Stimulated activated CD8-positive, alpha-beta memory T cell treated with anti-CD3 and anti-CD28 coated beads, Interleukin-7, amount 100 ng/mL, for 1 hour (primary cell): ENCODE measurements at regions not wholly inside any gene's neighbourhood (a gene's known extent, or its start where the extent isn't known, plus 50 kb on each side); places are given as distances from the start of the nearest gene placed in this dataset.

Source experiments
- DNase-seq, 2 donors: peaks; one replicate each; pipeline ENCODE4 v3.0.0-alpha.2; 2020; ENCODE audit warnings: low read depth in 2 of 2

DNA sequence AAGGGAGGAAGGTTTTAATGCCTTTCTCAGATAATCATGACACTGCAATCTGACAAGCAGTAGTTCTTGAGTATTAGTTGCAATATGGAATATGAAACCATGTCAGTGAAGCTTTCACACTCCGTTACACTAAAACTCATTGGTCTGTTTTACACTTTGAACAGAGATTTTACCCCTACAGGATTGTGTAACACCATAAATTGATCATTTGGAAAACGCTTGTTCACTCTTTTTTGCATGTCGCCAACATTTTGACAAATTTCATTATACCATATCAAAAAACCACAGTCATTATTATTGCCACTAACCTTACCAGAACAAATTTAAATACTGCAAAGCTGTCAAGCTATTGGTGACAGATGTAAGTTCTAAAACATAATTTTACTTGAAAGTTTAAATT lies 404.8 kb upstream of the THBS1 start:
- no peak for DNase-seq

DNA sequence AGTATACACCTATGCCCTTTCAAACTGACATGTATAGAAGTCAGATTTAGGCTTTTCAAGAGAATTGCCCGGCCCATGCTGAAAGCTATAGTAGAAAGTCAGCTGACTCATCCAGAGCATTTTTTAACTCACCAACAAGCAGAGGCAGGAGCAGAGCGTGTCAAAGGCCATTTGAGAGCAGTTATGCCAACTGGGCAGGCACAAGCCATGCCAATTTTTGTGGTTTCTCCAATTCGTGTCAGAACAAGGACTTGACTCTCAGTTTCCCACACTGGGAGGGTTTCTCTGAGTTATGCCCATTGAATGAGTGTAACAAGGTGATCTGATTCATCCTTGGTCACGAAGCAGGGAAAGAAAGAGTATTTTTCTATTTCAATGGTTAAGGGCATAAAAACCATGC lies 403.3 kb upstream of the THBS1 start:
- DNase-seq = no peak

DNA sequence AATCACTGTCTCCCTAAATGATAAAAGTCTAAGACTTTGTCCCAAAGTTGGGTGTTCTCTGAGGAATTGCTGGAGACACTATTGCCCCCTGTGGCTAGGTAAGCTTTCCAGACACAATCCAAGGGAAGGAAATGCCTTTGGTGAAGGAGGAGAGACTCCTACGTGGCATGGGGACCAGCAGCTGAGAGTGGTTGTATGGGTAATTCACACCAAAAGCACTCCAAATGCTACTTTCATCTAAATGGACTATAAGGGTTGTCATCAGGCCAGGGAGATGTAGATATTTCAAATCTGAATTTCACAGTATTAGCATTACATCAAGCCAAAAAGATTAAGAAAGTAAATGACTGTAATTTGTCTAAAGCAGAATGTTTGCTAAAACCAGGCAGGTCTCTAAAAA lies 400.8 kb upstream of the THBS1 start:
- DNase-seq = no peak

DNA sequence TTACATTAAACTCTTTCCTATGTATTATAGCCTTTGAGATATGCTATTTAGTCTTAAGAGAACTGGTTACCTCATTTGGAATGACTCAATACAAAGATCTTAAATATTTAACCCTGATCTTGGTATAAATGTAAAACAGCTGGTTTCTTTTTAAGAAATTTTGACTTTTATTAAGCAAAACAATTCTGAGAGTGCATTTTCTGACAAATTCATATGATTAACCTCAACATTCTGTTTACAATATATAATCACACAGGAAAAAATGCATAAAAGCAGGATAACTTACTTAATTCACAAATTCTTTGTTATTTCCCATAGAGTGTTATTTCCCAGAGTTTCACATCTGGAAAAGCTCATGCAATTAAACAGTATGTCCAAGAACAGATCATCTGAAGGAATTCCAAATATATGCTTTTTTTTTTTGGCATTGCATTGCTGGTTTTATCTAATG lies 400.4 kb upstream of the THBS1 start:
- DNase-seq = no peak

DNA sequence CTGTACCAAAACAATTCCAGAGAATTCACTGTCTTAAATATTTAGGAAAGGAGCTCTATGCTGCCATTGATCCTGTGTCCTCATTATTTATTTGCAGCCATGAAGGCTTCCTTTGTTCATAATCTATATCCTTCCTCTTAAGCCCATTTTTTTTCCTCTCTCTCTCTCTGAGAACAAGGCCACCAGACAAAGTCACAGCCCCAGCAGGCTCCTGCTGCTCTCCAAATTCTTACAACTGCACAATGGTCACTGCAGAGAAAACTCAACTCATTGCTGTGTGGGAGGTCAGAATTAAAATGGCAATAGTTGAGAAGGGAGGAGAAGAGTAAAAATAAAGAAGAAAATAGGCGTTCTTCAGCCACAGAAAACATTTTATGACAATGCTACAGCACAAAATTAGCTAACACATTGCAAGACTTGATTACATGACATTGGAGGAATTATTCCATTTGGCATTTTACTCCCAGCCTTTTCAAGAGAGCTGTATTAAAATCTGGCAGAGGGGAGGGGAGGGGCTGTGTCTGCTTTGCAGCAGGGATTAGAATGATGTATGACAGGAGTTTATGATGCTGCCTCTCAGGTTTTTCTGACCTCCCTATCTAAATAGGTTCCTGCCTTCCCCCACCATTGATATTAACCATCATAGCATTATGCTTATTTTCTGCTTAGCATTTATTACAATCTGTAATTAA lies 399.7 kb upstream of the THBS1 start:
- no peak for DNase-seq

DNA sequence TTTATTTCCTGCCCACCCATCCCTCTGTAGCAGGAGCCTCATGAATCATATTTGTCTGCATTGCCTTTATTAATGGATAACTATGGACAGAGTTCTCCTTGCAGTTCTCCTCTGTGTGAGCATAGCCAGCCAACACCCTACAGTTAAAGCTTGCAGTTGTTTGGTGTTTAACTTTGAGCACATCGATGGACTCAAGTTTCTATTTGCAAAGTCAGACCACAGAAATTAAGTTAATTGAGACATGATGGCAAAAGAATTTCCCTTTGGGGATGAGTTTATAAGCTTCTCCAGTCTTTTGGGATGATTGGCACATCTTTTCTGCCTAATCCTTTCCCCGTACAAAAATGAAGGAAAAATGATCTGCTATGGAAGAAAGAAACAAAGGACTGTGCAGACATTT lies 398.9 kb upstream of the THBS1 start:
- no peak for DNase-seq

DNA sequence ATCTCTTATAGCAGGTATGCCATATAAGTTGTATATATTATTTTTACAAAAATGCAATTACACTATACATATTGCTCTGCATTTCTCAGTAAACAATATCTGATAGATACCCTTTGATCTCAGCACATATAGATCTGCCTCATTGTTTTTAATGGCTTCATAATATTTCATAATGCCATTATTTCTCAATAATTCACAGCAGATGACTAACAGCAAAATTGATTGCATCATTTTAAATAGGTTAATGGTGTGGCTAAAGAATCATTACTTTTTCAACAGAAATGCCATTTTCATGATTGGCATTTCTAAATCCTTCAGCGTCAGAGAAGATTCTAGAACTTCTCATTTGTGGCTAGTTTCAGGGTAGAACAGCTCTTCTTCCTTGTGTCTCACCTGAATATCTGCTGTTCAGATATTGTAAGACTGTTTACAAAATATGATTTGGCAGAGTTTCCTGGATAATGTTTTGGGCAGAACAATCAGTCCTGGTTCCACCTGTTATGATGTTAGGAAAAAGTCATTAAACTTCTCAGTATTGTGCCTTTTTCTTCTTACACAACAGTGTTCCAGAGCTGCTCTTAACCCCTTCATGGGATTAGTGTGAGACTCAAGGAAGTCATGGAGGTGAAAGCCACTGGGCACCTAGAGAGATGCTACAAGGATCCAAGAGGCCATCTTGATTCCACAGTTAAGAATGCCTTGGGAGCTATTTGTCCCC lies 397.6 kb upstream of the THBS1 start:
- DNase-seq = no peak

DNA sequence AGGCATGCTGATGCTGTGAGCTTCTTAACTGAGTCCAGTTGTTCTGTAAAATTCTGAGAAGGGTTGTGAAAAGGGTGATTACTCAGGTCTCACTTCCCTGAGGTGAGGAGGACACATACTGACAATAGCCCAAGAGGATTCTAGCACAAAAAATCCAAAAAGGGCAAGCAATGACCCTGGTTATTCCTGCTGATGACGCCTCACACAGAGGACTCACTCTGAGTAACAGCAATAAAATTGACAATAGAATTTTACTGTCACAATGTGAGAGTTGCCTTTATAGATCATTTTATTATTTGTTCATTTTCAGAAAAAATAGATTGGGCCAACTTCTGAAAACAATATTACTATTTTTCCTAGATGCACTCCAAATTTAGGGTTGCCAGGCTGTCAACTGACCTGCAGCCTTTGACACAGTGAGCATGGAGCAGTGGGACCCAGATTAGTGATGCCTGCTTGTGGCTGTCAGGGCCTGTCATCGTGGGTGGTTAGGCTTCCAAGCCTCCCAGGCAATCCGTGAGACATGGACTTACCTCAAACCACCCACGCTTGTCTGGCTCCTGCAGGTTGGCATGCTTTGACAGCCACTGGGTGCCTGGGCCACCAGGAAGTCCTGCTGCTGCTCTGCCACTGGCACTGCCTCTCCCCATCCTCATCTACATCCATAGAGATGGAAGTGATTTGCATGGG lies 396.0 kb upstream of the THBS1 start:
- DNase-seq = no peak

DNA sequence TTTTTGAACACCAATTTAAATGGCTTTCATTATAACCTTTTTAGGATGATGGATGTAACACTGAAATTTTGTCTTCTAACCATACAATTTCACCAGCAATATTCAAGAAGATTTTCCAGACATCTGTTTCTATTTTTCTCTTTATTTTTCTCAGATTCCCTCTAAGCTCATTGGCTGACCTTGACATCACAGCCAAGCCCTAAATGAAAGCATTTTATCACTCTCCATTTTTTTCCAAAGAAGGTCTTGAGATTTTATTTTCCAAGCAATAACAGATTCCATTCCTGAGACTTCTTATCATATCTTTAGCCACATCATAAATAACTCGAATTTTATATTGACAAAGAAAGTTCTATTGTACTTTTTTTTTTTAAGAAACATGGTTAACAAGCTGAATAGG lies 392.6 kb upstream of the THBS1 start:
- DNase-seq = no peak

DNA sequence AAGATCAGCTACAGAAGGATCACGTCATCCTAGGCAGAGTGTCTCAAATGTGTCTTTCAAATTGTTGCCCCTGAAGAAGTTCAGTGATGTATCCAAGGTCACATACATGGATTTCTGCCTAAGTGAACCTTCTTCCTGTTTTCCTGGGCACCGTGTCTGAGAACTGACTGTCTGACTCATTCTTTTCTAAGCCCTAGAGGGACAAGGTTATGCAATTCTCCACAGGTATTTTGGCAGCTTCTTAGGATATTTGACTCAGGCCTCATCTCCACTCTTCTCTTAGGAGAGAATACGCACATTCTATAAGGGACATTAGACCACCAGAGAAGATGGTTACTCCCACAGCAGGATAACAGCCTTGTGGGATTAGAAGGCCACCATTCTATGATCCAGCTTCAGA lies 391.9 kb upstream of the THBS1 start:
- no peak for DNase-seq

DNA sequence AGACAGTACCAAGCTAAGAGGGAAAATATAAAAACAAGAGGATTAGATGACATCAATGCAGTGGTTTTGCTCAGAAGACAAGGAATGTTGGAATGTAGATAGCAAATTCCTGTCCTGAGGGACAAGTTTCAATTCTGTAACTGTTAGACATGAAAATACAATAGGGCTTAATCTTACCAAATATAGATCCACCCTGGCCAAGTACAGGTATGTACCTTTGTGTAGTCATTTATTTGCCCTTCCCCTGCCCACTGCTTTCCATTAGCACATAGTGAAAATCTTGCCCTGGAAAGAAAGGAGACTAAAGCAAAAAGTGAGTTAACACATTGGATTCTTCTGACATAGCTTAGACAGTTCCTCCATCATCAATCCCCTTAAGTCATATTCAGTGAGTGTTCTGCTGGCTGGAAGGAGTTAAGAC lies 389.0 kb upstream of the THBS1 start:
- no peak for DNase-seq

DNA sequence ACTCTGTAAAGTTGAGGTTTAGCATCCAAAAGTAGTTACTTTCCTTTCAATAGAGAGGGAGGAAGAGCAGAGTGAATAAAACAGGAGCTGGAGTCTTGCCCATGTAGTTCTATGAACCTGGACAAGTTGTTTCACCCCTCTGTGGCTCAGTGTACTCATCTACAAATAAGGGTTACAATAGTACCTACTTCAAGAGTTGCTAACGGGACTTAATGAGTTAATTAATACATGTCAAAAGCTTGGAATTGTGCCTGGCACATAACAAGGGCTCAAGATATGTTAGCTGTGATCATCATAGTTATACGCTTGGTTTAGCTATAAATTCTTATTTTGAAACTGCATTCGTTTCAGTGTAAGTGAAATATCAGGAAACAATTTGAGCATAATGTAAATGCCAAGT lies 388.5 kb upstream of the THBS1 start:
- DNase-seq = no peak

DNA sequence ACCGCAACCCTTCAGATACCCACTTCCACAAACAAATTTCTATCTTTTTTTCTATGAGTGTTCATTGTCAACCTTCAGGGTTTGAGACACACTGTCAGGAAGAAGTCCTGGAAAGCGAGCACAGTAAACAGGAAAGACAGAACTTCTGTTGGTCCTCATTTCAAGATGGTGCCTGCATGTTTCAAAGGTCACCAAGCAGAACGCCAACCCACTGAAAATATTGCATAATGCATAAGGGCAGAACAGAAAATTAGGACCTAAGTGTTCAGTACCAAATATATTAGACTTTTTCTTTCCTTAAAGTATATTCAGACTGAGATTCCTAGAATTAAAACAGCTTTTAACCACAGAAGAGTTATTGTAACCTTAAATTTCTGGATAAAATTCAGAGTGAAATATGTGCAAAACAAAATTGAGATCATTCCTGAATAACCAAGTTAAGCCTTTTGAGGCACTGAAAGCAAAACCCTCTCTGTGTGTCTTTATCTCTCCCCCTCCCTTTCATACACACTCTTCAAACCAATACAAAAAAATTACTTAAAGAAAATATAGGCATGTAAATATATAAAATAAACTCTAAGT lies 387.8 kb upstream of the THBS1 start:
- DNase-seq = no peak

DNA sequence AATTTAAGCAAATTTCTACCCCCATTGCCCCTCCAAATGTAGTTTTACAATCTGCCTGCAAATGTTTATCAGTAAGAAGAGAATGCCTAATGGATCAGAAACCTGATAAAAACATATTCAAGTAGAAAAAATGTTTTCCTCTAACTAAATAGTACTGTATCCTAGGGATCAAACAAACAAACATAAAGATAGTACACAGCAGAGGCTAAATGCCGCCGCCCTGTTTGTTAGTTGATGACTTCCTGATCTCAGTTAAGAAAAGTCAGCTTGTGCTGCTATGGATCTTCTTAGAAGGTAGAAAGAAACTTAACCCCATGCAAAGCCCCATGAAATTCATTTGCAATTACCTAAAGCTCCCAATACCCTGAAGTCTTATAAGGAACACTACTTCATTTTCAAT lies 387.3 kb upstream of the THBS1 start:
- DNase-seq = no peak

DNA sequence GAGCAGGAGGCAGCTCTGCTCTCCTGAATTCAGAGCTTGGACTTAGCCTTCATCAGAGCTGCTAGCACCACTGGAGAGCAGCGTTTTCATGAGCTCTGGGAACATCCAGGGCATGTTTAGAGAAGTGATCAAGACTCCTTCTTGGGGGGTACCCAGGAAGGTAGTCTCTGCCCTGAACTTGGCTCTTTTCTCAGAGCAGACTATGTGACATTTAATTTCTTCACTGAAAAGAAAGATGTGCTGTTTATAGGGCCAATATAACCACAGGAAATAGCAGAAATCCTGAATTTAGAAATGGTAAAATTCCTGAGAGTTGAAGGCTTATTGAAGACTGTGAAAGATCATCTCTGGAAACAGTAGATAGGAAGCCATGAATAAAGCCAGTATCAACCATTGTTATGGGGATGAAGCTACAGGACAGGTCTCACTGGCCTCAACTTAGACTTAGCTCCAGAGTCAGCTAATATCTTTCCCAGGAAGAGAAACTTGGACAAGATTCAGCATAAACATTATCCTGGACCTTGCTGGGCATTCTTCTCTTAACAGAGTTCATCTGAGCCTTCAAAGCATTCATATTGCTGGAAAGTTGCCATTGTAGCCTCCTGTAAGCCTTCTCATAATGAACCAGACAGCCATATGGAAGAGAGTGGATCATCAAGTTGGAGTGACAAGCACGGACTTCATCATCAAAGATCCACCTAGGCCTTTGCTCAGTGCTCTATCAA lies 386.6 kb upstream of the THBS1 start:
- DNase-seq = no peak

DNA sequence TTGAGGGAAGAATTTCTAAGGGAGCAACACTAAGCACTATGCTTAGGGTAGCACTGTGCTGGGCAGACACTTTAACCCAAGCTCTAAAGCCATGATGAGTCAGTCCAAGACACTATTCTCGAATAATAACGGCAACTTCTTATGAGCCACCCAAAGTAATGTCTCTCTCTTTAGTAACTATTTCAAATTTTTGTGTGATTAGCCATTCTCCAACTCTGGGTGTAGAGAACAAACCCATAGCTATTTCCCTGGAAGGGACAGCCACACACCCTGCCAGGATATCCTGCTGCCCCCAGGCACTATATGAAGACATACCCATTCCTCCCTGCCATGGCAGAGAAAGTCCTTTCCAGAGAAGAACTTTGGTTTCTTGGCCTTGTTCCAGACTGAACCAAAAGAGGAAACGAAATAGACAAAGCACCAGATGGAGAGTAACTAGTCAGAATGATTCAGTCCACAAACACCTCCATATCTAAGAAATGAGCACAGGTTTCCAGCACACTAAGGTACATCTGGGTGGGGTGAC lies 384.9 kb upstream of the THBS1 start:
- no peak for DNase-seq

DNA sequence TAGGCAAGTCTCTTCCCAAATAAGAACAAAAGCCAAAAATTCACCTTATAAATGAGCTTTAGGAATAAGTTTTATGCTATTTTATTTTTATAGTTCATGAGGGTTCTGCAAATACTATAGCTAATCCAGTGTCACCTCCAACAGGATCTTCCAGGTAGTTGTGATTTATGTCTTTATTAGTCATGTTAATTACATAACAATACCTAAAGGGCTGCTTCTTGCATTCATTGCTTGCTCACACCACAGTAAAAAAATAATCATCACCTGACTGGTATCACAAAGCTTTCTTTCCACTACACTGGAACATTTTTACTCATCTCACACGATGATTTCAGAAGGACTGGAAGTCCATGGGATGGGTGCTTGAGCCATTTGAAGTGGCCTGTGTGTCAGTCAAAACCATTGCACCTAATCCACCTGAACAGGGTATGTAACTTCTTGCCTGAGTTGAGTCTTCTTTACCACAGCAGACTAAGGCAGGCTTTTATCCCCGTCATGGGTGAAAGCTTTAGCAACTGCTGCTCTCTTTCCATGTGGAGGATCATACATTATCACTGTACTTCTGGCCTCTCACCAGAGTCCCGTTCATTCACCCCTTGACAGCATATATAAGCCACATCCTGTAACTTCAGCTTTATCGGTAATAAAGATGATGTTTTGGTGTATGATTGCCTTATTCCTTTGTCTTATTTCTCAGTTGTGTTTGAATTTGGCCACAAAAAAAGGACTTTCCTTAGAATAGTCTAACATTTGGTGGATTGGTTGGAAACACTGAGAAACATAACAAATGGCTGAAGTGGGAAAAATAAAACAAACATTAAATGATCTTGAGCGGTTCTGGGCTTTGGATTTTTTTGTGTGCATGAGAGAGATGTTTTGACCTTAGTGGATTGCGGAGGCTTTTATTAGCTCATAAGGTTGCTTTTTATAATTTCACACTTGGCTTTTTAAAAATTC lies 382.6 kb upstream of the THBS1 start:
- DNase-seq = no peak

DNA sequence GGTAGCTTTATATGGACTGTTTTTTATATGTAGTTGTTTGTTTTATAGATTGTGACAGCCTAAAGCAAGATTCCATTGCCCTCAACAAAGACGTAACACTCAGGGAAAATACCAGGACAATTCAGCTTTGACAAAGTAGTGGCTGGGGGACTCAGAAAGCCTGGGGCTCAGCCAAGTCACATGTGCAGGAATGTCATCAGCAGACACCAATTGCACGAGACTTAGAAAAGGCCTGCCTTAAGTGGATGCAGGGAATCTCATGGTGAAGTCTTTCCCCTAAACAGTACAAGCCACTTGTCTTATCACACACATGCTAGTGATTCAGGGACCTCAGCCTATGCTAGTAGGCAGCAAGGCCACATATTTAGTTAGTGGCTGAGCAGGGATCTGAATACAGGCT lies 381.8 kb upstream of the THBS1 start:
- DNase-seq = no peak

DNA sequence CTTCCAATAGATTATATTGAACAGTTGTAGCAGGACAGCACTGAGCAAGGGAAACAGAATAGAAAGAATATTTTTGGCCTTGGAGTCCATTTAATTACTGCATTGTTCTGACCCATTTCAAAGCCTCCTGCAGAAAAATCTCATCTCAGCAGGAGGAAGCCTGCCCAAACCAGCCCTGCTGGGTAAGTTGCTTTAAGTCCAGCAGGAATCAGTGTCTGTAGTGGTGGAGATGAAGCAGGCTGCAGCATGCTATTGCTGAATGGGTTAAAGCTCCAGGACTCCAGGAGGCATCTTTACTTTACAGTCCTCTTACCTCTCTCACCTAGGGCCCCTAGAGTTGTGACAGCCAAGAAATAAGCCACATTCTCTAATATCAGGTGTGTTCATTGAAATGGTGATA lies 380.3 kb upstream of the THBS1 start:
- no peak for DNase-seq

DNA sequence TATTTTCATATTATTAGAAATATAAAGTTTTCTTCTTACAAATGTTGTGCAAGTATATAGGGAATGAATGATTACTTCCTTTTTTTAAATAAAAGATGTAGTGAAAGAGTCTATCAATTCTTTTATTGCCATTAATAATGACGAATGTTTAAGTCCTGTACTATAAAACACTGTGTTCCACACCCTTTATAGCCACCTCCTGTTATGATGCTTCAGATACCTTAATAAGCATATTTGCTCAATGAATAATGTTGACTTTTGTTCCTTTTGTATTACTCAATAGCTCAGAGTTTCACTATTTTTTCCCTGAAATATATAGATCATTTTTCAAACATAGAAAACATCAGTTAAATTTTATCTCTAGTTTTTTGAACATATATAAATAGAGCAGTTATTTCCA lies 378.2 kb upstream of the THBS1 start:
- no peak for DNase-seq

DNA sequence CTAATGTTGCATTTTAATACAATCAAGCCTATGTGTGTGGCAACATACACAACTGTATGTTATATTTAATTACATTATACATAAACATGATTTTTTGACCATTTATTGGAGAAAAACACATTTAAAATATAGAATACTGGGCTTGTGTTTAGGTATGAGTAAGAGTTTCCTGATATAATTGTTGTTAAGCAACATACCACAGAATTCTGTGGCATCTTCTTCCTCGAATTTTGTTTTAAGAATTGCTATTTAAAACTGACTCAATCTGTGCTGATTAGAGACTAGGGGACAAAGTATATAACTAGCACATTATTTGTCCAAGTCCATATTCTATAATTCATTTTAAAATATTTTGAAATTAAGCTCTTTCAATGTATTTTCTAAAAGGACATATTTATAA lies 376.8 kb upstream of the THBS1 start:
- DNase-seq = no peak
